H1 (cell line): ENCODE measurements at regions not wholly inside any gene's neighbourhood (a gene's known extent, or its start where the extent isn't known, plus 50 kb on each side); places are given as distances from the start of the nearest gene placed in this dataset.

Experiments
- POU5F1 ChIP-seq: IDR thresholded peaks from 2 replicates; pipeline ENCODE4 v1.6.1; 2011; ENCODE audit warnings: low read depth, mild to moderate bottlenecking, low read length, moderate library complexity
- TF ChIP-seq, protein P1 (sequence below): IDR thresholded peaks from 2 replicates; pipeline ENCODE4 v1.6.1; 2012; ENCODE audit warnings: low read length, inconsistent platforms

- TF ChIP-seq, protein P1, sequence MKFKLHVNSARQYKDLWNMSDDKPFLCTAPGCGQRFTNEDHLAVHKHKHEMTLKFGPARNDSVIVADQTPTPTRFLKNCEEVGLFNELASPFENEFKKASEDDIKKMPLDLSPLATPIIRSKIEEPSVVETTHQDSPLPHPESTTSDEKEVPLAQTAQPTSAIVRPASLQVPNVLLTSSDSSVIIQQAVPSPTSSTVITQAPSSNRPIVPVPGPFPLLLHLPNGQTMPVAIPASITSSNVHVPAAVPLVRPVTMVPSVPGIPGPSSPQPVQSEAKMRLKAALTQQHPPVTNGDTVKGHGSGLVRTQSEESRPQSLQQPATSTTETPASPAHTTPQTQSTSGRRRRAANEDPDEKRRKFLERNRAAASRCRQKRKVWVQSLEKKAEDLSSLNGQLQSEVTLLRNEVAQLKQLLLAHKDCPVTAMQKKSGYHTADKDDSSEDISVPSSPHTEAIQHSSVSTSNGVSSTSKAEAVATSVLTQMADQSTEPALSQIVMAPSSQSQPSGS, result no peak
- no peak for TF ChIP-seq POU5F1
- TF ChIP-seq, all 59 proteins: peak for 0
Observed at GRCh38 chr5:168128557-168128956, 162.9 kb upstream of the WWC1 start (continued).
